Natural killer cell (primary cell): ENCODE measurements at regions not wholly inside any gene's neighbourhood (a gene's known extent, or its start where the extent isn't known, plus 50 kb on each side); places are given as distances from the start of the nearest gene placed in this dataset.

ENCODE experiments used
- ATAC-seq, 3 donors: fragments of 150-1000 bp in 2 of 3; fragments of 200-7000 bp in 1 of 3; cut with Tn5 transposase; 1 replicate in 1 of 3; 2 replicates in 2 of 3; pipeline ENCODE4 v1.10.0; 2021; ENCODE audit warnings: mild to moderate bottlenecking in 2 of 3, moderate library complexity in 2 of 3
- DNase-seq, 2 donors: peaks; one replicate each; pipeline versions ENCODE4 v3.0.0 to v3.0.0-alpha.2; 2013 to 2021; ENCODE audit warnings: mixed read lengths in 1 of 2
- H3K27ac ChIP-seq: one replicate; pipeline ENCODE4 v1.5.1; 2013; ENCODE audit warnings: mild to moderate bottlenecking, low read length
- H3K27me3 ChIP-seq: one replicate; pipeline ENCODE4 v1.6.1; 2013; ENCODE audit warnings: low read length; ENCODE audit not compliant: control insufficient read depth, insufficient read depth
- H3K36me3 ChIP-seq: one replicate; pipeline ENCODE4 v1.6.1; 2013; ENCODE audit warnings: low read length; ENCODE audit not compliant: control insufficient read depth, insufficient read depth
- H3K4me1 ChIP-seq: one replicate; pipeline ENCODE4 v1.6.1; 2013; ENCODE audit warnings: low read length; ENCODE audit not compliant: control insufficient read depth, insufficient read depth
- H3K4me3 ChIP-seq: one replicate; pipeline ENCODE4 v1.5.1; 2013; ENCODE audit warnings: low read length
- H3K9me3 ChIP-seq: one replicate; pipeline ENCODE4 v1.6.1; 2013; ENCODE audit warnings: low read length; ENCODE audit not compliant: control insufficient read depth, insufficient read depth
- H3K27ac Mint-ChIP-seq, 2 donors: one replicate each; pipeline ENCODE4 v1.8.0; 2022; ENCODE audit warnings: mild to moderate bottlenecking in 2 of 2, mixed read lengths in 2 of 2, moderate library complexity in 1 of 2
- H3K27me3 Mint-ChIP-seq, 2 donors: one replicate each; pipeline ENCODE4 v1.8.0; 2022; ENCODE audit warnings: low read depth in 2 of 2, mixed read lengths in 2 of 2
- H3K36me3 Mint-ChIP-seq: one replicate; pipeline ENCODE4 v1.8.0; 2022; ENCODE audit warnings: mixed read lengths
- H3K4me1 Mint-ChIP-seq, 2 donors: one replicate each; pipeline ENCODE4 v1.8.0; 2022; ENCODE audit warnings: mixed read lengths in 2 of 2
- H3K4me3 Mint-ChIP-seq: one replicate; pipeline ENCODE4 v1.8.0; 2022; ENCODE audit warnings: mild to moderate bottlenecking, moderate library complexity, mixed read lengths
- H3K9me3 Mint-ChIP-seq, 2 donors: one replicate each; pipeline ENCODE4 v1.8.0; 2022; ENCODE audit warnings: mixed read lengths in 2 of 2
- CTCF ChIP-seq: fragments of 200-600 bp; IDR thresholded peaks from one replicate; pipeline ENCODE4 v1.8.0; 2022; ENCODE audit warnings: antibody characterized with exemption
- whole genome bisulfite sequencing: methylation state at CpG from one replicate; pipeline ENCODE4 v1.1.7; 2013; ENCODE audit warnings: missing lambda C conversion rate; ENCODE audit not compliant: insufficient coverage; 5-methylcytosine and 5-hydroxymethylcytosine counted together
- intact Hi-C: fragments of 100-400 bp; cut with micrococcal nuclease; formaldehyde crosslinking; loops from one replicate; pipeline ENCODE4 v1.14.2; 2022

- Histone ChIP-seq H3K9me3 (no peaks in the 10 kb centered on the region), H3K4me3 (no peak overlapping the region), H3K4me1 (no peaks in the 10 kb centered on the region), H3K27me3 (no peaks in the 10 kb centered on the region), H3K36me3 (no peaks in the 10 kb centered on the region), H3K27ac (no peak overlapping the region)
- H3K4me3 Mint-ChIP-seq = no peak overlapping the region
- H3K4me1 Mint-ChIP-seq = no peaks in the 10 kb centered on the region
- H3K27ac Mint-ChIP-seq = no peak overlapping the region
- no peak for TF ChIP-seq CTCF
- intact Hi-C loops = no loop called here
- H3K36me3 Mint-ChIP-seq = no peaks in the 10 kb centered on the region
- ATAC-seq = no peak
- no peaks in the 10 kb centered on the region for H3K27me3 Mint-ChIP-seq
- peaks cover 2 to 6% of the 10 kb centered on the region in 2 donors for H3K9me3 Mint-ChIP-seq
- DNase-seq = no peak
- 100% methylated on average over 1 of the region's 2 CpGs for WGBS
Measured at GRCh38 chr5:60356745-60357144, 343.2 kb downstream of the DEPDC1B start.

GRCh38 chr5:60355181-60355580 lies 344.8 kb downstream of the DEPDC1B start:
- no peaks in the 10 kb centered on the region for H3K36me3 Mint-ChIP-seq

GRCh38 chr5:60354311-60354710 lies 345.7 kb downstream of the DEPDC1B start:
- peaks cover 2 to 3% of the 10 kb centered on the region in 2 donors for H3K9me3 Mint-ChIP-seq
- H3K4me1 Mint-ChIP-seq = no peaks in the 10 kb centered on the region
- no peaks in the 10 kb centered on the region for H3K27me3 Mint-ChIP-seq
- WGBS = 100% methylated on average over 1 of the region's 1 CpG
- intact Hi-C loops = no loop called here
- no peak overlapping the region for H3K4me3 ChIP-seq
- TF ChIP-seq CTCF = no peak
- no peak overlapping the region for H3K27ac ChIP-seq
- H3K27me3 ChIP-seq = no peaks in the 10 kb centered on the region
- DNase-seq (no peak), ATAC-seq (no peak)
- no peaks in the 10 kb centered on the region for H3K9me3 ChIP-seq
- no peaks in the 10 kb centered on the region for H3K4me1 ChIP-seq
- no peaks in the 10 kb centered on the region for H3K36me3 Mint-ChIP-seq
- H3K27ac Mint-ChIP-seq = no peak overlapping the region
- H3K36me3 ChIP-seq = no peaks in the 10 kb centered on the region
- no peak overlapping the region for H3K4me3 Mint-ChIP-seq

More at GRCh38 chr5:60355181-60355580, 344.8 kb downstream of the DEPDC1B start:
- intact Hi-C loops = no loop called here
- H3K27ac Mint-ChIP-seq = no peak overlapping the region
- DNase-seq (no peak), ATAC-seq (no peak)
- H3K27me3 ChIP-seq = no peaks in the 10 kb centered on the region
- H3K4me1 ChIP-seq = no peaks in the 10 kb centered on the region
- no peak overlapping the region for H3K4me3 ChIP-seq
- H3K4me3 Mint-ChIP-seq = no peak overlapping the region
- peaks cover 2 to 6% of the 10 kb centered on the region in 2 donors for H3K9me3 Mint-ChIP-seq
- no peak for TF ChIP-seq CTCF
- H3K27me3 Mint-ChIP-seq = no peaks in the 10 kb centered on the region
- no peaks in the 10 kb centered on the region for H3K9me3 ChIP-seq
- no peak overlapping the region for H3K27ac ChIP-seq
- no peaks in the 10 kb centered on the region for H3K4me1 Mint-ChIP-seq
- no peaks in the 10 kb centered on the region for H3K36me3 ChIP-seq

- Mint-ChIP-seq H3K4me1 (no peaks in the 10 kb centered on the region), H3K27ac (no peak overlapping the region), H3K4me3 (no peak overlapping the region), H3K36me3 (no peaks in the 10 kb centered on the region), H3K9me3 (peaks cover 2 to 3% of the 10 kb centered on the region in 2 donors), H3K27me3 (no peaks in the 10 kb centered on the region)
- H3K27ac ChIP-seq = no peak overlapping the region
- WGBS = 38% methylated on average over 1 of the region's 1 CpG
- H3K4me3 ChIP-seq = no peak overlapping the region
- H3K27me3 ChIP-seq = no peaks in the 10 kb centered on the region
- H3K4me1 ChIP-seq = no peaks in the 10 kb centered on the region
- no peaks in the 10 kb centered on the region for H3K36me3 ChIP-seq
- no peak for TF ChIP-seq CTCF
- DNase-seq (no peak), ATAC-seq (no peak)
- intact Hi-C loops = no loop called here
- H3K9me3 ChIP-seq = no peaks in the 10 kb centered on the region
Measured at GRCh38 chr5:60352992-60353599, 346.9 kb downstream of the DEPDC1B start.
